OCI-LY1 (cell line): ENCODE measurements at regions not wholly inside any gene's neighbourhood (a gene's known extent, or its start where the extent isn't known, plus 50 kb on each side); places are given as distances from the start of the nearest gene placed in this dataset.

Experiments
- H2AFZ ChIP-seq: fragments of 200-600 bp; sonication (generic), shearing (Covaris generic); 2 replicates; pipeline ENCODE4 v1.6.0; 2014; ENCODE audit warnings: antibody characterized with exemption, mild to moderate bottlenecking, low read length
- H3F3A ChIP-seq: fragments of 200-600 bp; sonication (generic), shearing (Covaris generic); 2 replicates; pipeline ENCODE4 v1.6.0; 2014; ENCODE audit warnings: mild to moderate bottlenecking, antibody characterized with exemption, low read length, moderate library complexity; ENCODE audit not compliant: insufficient read depth
- H3K27ac ChIP-seq: fragments of 200-600 bp; sonication (generic); 2 replicates; pipeline ENCODE4 v1.5.1; 2014; ENCODE audit warnings: low read length, mixed run types, mild to moderate bottlenecking, low read depth; ENCODE audit not compliant: poor library complexity, severe bottlenecking
- H3K27me3 ChIP-seq: fragments of 200-600 bp; sonication (generic); 2 replicates; pipeline ENCODE4 v1.6.0; 2014; ENCODE audit warnings: antibody characterized with exemption, mild to moderate bottlenecking, low read length, moderate library complexity; ENCODE audit not compliant: insufficient read depth
- H3K36me3 ChIP-seq: fragments of 200-600 bp; sonication (generic); 2 replicates; pipeline ENCODE4 v1.6.1; 2014; ENCODE audit warnings: mild to moderate bottlenecking, antibody characterized with exemption, low read length, moderate library complexity, mixed read lengths; ENCODE audit not compliant: insufficient read depth
- H3K4me1 ChIP-seq: fragments of 200-600 bp; sonication (generic); 2 replicates; pipeline ENCODE4 v1.5.1; 2014; ENCODE audit warnings: mild to moderate bottlenecking, low read length, moderate library complexity; ENCODE audit not compliant: insufficient read depth, severe bottlenecking
- H3K4me2 ChIP-seq: fragments of 200-600 bp; sonication (generic), shearing (Covaris generic); 2 replicates; pipeline ENCODE4 v1.6.1; 2014; ENCODE audit warnings: low read length
- H3K4me3 ChIP-seq: fragments of 200-600 bp; sonication (generic); 2 replicates; pipeline ENCODE4 v1.5.1; 2014; ENCODE audit warnings: low read length, low read depth, mild to moderate bottlenecking, mixed read lengths; ENCODE audit not compliant: poor library complexity, severe bottlenecking
- H3K79me2 ChIP-seq: fragments of 200-600 bp; shearing (Covaris generic); 2 replicates; pipeline ENCODE4 v1.6.1; 2016; ENCODE audit warnings: mixed run types, low read length, mixed read lengths; ENCODE audit not compliant: insufficient read depth
- H3K9ac ChIP-seq: fragments of 200-600 bp; sonication (generic), shearing (Covaris generic); 2 replicates; pipeline ENCODE4 v1.6.1; 2014; ENCODE audit warnings: mild to moderate bottlenecking, low read length, mixed read lengths
- H3K9me2 ChIP-seq: fragments of 200-600 bp; sonication (generic), shearing (Covaris generic); 2 replicates; pipeline ENCODE4 v1.6.1; 2014; ENCODE audit warnings: low read depth, mild to moderate bottlenecking, low read length, mixed read lengths
- H3K9me3 ChIP-seq: fragments of 200-600 bp; shearing (Covaris generic); 2 replicates; pipeline ENCODE4 v1.6.1; 2014; ENCODE audit warnings: low read length, mixed read lengths
- H4K20me1 ChIP-seq: fragments of 200-600 bp; sonication (generic), shearing (Covaris generic); 2 replicates; pipeline ENCODE4 v1.6.0; 2016; ENCODE audit warnings: mild to moderate bottlenecking, low read length; ENCODE audit not compliant: insufficient read depth
- EZH2 ChIP-seq: fragments of 200-600 bp; sonication (generic), shearing (Covaris generic); IDR thresholded peaks from 2 replicates; pipeline ENCODE4 v1.8.0; 2017; ENCODE audit warnings: borderline replicate concordance, mixed run types, mild to moderate bottlenecking, antibody characterized with exemption, low read length, moderate library complexity, mixed read lengths
- TF ChIP-seq, protein P1 (sequence below): fragments of 200-600 bp; sonication (generic), shearing (Covaris generic); IDR thresholded peaks from 2 replicates; pipeline ENCODE4 v1.5.1; 2017; ENCODE audit warnings: mild to moderate bottlenecking, antibody characterized with exemption, low read length, moderate library complexity, mixed read lengths

DNA sequence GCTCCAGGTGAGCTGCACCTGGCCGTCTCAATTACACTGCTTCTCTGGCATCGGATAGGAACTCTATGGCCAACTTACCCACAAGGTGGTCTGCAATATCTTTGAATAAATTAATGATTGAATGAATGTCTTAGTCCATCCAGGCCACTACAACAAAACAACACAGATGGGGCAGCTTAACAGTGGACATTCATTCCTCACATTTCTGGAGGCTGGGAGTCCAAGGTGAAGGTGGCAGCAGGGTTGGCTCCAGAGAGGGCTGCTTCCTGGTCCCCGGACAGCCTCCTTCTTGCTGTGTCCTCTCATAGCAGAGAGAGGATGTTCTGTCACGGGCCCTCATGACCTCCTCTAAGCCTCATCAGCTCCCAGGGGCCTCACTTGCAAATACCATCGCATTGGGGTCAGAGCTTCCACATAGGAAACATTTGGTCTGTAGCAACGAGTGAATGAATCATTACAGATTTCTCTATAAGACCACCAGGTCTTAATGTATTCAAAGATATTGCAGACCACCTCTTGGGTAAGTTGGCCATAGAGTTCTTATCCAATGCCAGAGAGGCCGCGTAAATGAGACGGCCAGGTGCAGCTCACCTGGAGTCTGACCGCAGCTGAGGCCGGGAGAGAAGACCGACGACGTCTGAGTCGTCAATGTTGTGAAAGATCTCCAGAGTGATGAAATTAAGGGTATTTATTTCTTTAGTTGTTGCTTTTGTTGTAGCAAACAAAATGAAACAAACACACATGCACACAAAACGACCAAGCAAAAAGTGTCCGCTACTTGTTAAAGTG lies 182.7 kb upstream of the C14orf180 start:
- Histone ChIP-seq H2AFZ (no peak overlapping the region), H3K4me2 (no peak overlapping the region), H3K9me2 (no peaks in the 10 kb centered on the region), H3F3A (no peaks in the 10 kb centered on the region), H3K27me3 (peaks cover 19% of the 10 kb centered on the region), H3K79me2 (no peaks in the 10 kb centered on the region), H3K9ac (no peak overlapping the region), H3K36me3 (no peaks in the 10 kb centered on the region), H3K4me1 (no peaks in the 10 kb centered on the region), H4K20me1 (no peaks in the 10 kb centered on the region), H3K9me3 (no peaks in the 10 kb centered on the region), H3K4me3 (no peak overlapping the region), H3K27ac (no peak overlapping the region)
- TF ChIP-seq EZH2 = no peak
- TF ChIP-seq, protein P1, sequence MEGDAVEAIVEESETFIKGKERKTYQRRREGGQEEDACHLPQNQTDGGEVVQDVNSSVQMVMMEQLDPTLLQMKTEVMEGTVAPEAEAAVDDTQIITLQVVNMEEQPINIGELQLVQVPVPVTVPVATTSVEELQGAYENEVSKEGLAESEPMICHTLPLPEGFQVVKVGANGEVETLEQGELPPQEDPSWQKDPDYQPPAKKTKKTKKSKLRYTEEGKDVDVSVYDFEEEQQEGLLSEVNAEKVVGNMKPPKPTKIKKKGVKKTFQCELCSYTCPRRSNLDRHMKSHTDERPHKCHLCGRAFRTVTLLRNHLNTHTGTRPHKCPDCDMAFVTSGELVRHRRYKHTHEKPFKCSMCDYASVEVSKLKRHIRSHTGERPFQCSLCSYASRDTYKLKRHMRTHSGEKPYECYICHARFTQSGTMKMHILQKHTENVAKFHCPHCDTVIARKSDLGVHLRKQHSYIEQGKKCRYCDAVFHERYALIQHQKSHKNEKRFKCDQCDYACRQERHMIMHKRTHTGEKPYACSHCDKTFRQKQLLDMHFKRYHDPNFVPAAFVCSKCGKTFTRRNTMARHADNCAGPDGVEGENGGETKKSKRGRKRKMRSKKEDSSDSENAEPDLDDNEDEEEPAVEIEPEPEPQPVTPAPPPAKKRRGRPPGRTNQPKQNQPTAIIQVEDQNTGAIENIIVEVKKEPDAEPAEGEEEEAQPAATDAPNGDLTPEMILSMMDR = no peak

DNA sequence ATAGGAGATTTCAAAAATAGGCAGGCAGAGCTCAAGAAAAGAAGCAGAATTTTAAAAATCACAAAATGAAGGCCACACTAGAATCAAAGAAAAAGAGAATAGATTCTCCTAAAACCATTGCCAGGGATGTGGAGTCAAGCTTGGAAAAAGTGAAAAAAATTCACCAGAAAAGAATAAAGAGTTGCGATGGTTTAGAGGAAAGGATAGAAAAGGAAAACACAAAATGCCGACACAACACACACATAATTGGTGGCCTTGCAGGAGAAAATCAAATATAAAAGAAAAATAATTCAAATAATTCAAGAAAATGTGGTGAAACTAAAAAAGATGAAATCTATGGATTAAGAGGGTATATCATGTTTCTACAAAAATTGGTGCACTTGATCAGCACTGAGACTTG lies 181.6 kb upstream of the C14orf180 start:
- Histone ChIP-seq H3K9me2 (no peaks in the 10 kb centered on the region), H3K4me2 (no peak overlapping the region), H3K4me3 (no peak overlapping the region)

DNA sequence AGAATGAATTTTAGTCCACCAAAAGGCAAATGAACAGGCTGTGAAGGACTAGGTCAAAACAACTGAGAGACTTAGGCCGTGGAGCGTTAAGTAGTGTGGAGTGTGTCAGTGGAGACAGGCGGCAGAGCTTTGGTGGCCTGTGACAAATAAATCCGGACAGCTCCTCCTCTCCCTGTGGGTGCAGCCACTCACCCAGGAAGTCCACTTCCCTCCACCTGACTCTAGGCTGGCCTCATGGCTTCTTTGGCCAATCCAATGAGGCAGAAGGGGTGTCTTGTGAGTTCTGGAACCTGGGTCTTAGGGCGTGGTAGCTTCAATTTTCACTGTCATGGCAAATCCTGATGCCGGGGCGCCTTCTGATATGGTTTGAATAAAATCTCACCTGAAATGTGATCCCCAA lies 180.9 kb upstream of the C14orf180 start:
- Histone ChIP-seq H4K20me1 (no peaks in the 10 kb centered on the region), H3K4me2 (no peak overlapping the region), H2AFZ (no peak overlapping the region), H3K4me3 (no peak overlapping the region), H3K27ac (no peak overlapping the region), H3K27me3 (peaks cover 10% of the 10 kb centered on the region; the same call in 1 of the 2 replicates), H3K9me3 (no peaks in the 10 kb centered on the region), H3K4me1 (no peaks in the 10 kb centered on the region), H3K9ac (no peak overlapping the region), H3K36me3 (no peaks in the 10 kb centered on the region), H3K79me2 (no peaks in the 10 kb centered on the region), H3K9me2 (no peaks in the 10 kb centered on the region), H3F3A (no peaks in the 10 kb centered on the region)
- TF ChIP-seq, protein P1 = no peak
- no peak for TF ChIP-seq EZH2

More for the DNA sequence above, 181.6 kb upstream of the C14orf180 start:
- H3K9ac ChIP-seq = no peak overlapping the region
- H2AFZ ChIP-seq = no peak overlapping the region
- H3K9me3 ChIP-seq = no peaks in the 10 kb centered on the region
- TF ChIP-seq, protein P1 = no peak
- TF ChIP-seq EZH2 = no peak
- H3K36me3 ChIP-seq = no peaks in the 10 kb centered on the region
- no peaks in the 10 kb centered on the region for H3F3A ChIP-seq
- no peaks in the 10 kb centered on the region for H4K20me1 ChIP-seq
- peaks cover 10% of the 10 kb centered on the region; the same call in 1 of the 2 replicates for H3K27me3 ChIP-seq
- H3K79me2 ChIP-seq = no peaks in the 10 kb centered on the region
- H3K27ac ChIP-seq = no peak overlapping the region
- no peaks in the 10 kb centered on the region for H3K4me1 ChIP-seq
